ENCODE measurements at regions not wholly inside any gene's neighbourhood (a gene's known extent, or its start where the extent isn't known, plus 50 kb on each side); places are given as distances from the start of the nearest gene placed in this dataset.

DNA sequence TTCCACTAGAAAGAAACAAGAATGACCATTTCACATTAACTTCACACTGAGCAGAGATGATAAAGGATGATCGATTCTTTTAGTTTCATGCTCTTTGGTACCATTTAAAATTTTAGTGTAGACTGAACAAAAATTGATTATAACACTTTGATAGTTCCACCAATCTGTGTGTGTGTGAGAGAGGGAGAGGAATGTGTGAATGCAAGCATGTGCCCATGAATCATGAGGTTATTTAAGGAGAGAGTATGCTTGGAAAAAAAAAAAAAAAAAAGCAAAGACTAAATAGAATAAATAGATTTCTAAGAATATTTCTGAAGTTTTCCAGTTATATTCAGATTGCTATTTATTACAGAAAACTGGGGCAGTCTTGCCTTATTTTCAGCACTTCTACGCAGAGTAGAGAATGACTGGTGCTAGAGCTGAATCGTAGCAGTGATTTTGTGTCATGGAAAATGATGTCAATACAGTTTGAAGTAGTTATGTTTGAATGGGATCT is 900.8 kb downstream of the SLC4A3 start:
- no peaks in the 10 kb centered on the region for H3K9me3 ChIP-seq
- intact Hi-C loops (cut with DNase I) = no loop called here
- no peak overlapping the region for H3K27ac ChIP-seq
- no peaks in the 10 kb centered on the region for H3K36me3 ChIP-seq
- H3K4me3 ChIP-seq = no peak overlapping the region
- no peaks in the 10 kb centered on the region for H3K4me1 ChIP-seq (replicated peaks)
- WGBS = 93% methylated on average over 3 of the region's 3 CpGs
- no peak for TF ChIP-seq POLR2AphosphoS5 (IDR thresholded peaks at IDR 0.05)
- TF ChIP-seq, protein P1, sequence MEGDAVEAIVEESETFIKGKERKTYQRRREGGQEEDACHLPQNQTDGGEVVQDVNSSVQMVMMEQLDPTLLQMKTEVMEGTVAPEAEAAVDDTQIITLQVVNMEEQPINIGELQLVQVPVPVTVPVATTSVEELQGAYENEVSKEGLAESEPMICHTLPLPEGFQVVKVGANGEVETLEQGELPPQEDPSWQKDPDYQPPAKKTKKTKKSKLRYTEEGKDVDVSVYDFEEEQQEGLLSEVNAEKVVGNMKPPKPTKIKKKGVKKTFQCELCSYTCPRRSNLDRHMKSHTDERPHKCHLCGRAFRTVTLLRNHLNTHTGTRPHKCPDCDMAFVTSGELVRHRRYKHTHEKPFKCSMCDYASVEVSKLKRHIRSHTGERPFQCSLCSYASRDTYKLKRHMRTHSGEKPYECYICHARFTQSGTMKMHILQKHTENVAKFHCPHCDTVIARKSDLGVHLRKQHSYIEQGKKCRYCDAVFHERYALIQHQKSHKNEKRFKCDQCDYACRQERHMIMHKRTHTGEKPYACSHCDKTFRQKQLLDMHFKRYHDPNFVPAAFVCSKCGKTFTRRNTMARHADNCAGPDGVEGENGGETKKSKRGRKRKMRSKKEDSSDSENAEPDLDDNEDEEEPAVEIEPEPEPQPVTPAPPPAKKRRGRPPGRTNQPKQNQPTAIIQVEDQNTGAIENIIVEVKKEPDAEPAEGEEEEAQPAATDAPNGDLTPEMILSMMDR (IDR thresholded peaks at IDR 0.05) = no peak
- no peak for TF ChIP-seq POLR2A (IDR thresholded peaks at IDR 0.05)
- DNase-seq (ENCODE audit: low spot score) = no peak
- no peaks in the 10 kb centered on the region for H3K27me3 ChIP-seq (replicated peaks; ENCODE audit: insufficient read depth)

DNA sequence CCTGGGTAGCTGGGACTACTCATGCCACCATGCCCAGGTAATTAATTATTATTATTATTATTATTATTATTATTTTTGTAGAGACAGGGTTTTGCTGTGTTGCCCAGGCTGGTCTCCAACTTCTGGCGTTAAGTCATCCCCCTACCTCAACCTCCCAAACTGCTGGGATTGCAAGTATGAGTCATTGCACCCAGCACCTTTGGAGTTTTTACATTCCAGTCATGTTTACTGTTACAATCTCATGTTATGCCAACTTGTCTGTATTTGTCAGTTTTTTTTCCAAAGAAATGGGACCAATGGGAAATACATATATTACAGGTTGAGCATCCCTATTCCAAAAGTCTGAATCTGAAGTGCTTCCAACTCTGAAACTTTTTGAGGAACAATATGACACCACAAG is 903.8 kb downstream of the SLC4A3 start:
- Histone ChIP-seq H3K36me3 (no peaks in the 10 kb centered on the region), H3K27me3 (replicated peaks; ENCODE audit: insufficient read depth) (no peaks in the 10 kb centered on the region), H3K9me3 (no peaks in the 10 kb centered on the region), H3K27ac (no peak overlapping the region), H3K4me1 (replicated peaks) (no peaks in the 10 kb centered on the region), H3K4me3 (no peak overlapping the region)
- no peak for DNase-seq (ENCODE audit: low spot score)
- TF ChIP-seq POLR2AphosphoS5 (IDR thresholded peaks at IDR 0.05) = no peak
- TF ChIP-seq POLR2A (IDR thresholded peaks at IDR 0.05) = no peak
- TF ChIP-seq, protein P1 (IDR thresholded peaks at IDR 0.05) = no peak
- intact Hi-C loops (cut with DNase I) = no loop called here
- 88% methylated on average over 1 of the region's 1 CpG for WGBS

DNA sequence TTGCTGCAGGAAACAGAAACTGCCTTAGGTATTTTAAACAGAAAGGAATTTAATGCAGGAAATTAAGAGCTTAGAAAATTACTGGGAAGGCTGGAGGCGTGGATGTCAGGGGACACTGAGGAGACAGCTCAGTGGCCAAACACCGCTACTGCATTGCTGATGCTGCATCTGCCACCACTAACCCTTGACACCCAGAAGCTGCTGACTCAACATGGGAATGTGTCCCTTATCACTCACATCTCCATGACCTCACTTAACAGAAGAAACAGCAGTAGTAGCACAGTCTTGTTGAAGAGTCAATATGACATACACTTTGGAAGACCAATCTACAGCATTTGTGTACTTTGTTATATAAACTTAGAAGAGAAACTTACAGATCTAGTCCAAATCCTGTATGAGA is 906.1 kb downstream of the SLC4A3 start:
- Histone ChIP-seq H3K36me3 (no peaks in the 10 kb centered on the region), H3K4me3 (no peak overlapping the region), H3K4me1 (replicated peaks) (no peaks in the 10 kb centered on the region), H3K27me3 (replicated peaks; ENCODE audit: insufficient read depth) (no peaks in the 10 kb centered on the region), H3K27ac (no peak overlapping the region), H3K9me3 (no peaks in the 10 kb centered on the region)
- TF ChIP-seq, protein P1 (IDR thresholded peaks at IDR 0.05) = no peak
- TF ChIP-seq POLR2A (IDR thresholded peaks at IDR 0.05) = no peak
- TF ChIP-seq POLR2AphosphoS5 (IDR thresholded peaks at IDR 0.05) = no peak
- intact Hi-C loops (cut with DNase I) = no loop called here
- no peak for DNase-seq (ENCODE audit: low spot score)
- 88% methylated on average over 2 of the region's 2 CpGs for WGBS

DNA sequence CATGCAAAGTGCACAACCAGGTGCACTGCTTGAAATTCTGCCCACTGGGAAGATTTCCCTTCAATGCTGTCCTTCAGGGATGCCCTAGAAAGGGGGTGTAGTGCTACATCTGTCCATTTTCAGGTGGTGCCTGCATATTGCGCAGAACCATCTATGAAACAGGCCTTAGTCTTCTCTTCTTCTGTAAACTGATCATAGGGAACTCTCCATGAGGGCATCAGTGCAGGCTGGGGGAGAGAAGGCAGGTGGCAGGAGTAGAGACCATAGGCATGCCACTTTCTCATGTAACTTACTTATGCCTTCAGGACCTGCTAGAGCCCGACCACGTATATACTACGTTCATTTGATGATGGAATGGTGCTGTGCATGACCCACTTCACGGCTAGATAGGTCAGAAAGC is 912.1 kb downstream of the SLC4A3 start:
- H3K27ac ChIP-seq = no peak overlapping the region
- H3K27me3 ChIP-seq (replicated peaks; ENCODE audit: insufficient read depth) = no peaks in the 10 kb centered on the region
- H3K9me3 ChIP-seq = no peaks in the 10 kb centered on the region
- no peak for DNase-seq (ENCODE audit: low spot score)
- TF ChIP-seq, protein P1 (IDR thresholded peaks at IDR 0.05) = no peak
- TF ChIP-seq POLR2A (IDR thresholded peaks at IDR 0.05) = no peak
- TF ChIP-seq POLR2AphosphoS5 (IDR thresholded peaks at IDR 0.05) = no peak
- no peak overlapping the region for H3K4me3 ChIP-seq
- intact Hi-C loops (cut with DNase I) = no loop called here
- WGBS = 86% methylated on average over 5 of the region's 5 CpGs
- H3K36me3 ChIP-seq = no peaks in the 10 kb centered on the region
- H3K4me1 ChIP-seq (replicated peaks) = no peaks in the 10 kb centered on the region

DNA sequence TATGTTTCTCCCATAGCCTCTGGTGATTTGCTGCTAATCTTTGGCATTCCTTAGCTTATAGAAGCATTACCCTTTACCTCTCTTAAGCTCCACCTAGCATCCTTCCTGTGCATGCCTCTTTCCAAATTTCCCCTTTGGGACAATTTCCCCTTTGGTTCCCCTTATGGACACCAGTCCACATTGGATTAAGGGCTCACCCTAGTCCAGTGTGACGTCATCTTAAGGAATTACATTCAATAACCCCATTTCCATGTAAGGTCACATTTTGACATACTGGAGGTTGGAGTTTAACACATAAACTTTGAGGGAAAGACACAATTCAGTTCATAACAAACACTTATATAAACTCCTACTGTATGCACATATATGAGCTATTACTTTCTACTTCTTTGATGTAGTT is 916.6 kb downstream of the SLC4A3 start:
- intact Hi-C loops (cut with DNase I) = no loop called here

More for the DNA sequence above, 916.6 kb downstream of the SLC4A3 start:
- no peak for TF ChIP-seq POLR2AphosphoS5 (IDR thresholded peaks at IDR 0.05)
- TF ChIP-seq POLR2A (IDR thresholded peaks at IDR 0.05) = no peak
- TF ChIP-seq, protein P1 (IDR thresholded peaks at IDR 0.05) = no peak
- H3K4me3 ChIP-seq = no peak overlapping the region
- H3K9me3 ChIP-seq = no peaks in the 10 kb centered on the region
- no peak for DNase-seq (ENCODE audit: low spot score)
- H3K27me3 ChIP-seq (replicated peaks; ENCODE audit: insufficient read depth) = no peaks in the 10 kb centered on the region
- 93% methylated on average over 1 of the region's 1 CpG for WGBS
- H3K4me1 ChIP-seq (replicated peaks) = no peaks in the 10 kb centered on the region
- H3K27ac ChIP-seq = no peak overlapping the region
- H3K36me3 ChIP-seq = no peaks in the 10 kb centered on the region
